Uterus (tissue), 2 donors: ENCODE measurements at regions not wholly inside any gene's neighbourhood (a gene's known extent, or its start where the extent isn't known, plus 50 kb on each side); places are given as distances from the start of the nearest gene placed in this dataset.

Experiments
- CTCF ChIP-seq, 4 experiments: fragments of 200-600 bp in 2 of 4; fragments of 450-650 bp in 2 of 4; sonication (generic) in 2 of 4; IDR thresholded peaks; one replicate each; pipeline ENCODE4 v1.5.1; 2016 to 2019; ENCODE audit warnings: antibody characterized with exemption in 4 of 4, mild to moderate bottlenecking in 2 of 4, moderate library complexity in 1 of 4
- POLR2A ChIP-seq, 2 donors: fragments of 450-650 bp; IDR thresholded peaks; one replicate each; pipeline ENCODE4 v1.6.1; 2016; ENCODE audit warnings: antibody characterized with exemption in 2 of 2, mild to moderate bottlenecking in 1 of 2, moderate library complexity in 1 of 2

DNA sequence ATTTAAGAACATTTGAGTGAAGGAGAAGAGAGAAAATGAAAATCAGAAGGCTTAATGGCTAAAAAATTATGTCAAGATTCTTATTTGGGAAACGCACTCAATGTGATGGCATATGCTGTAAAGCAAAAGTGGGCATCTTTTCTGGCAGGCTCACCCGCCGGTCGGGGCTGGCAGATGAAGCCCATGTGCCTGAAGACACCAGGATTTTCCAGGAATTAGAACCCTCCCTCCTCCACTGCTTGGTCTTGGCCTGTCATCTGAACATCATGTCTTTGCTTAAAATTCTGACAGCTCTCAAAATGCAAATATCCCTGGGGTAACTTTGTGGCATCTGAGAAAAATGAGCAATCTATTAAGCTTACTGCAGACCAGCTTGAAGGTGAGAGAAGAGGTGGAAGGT, 337.9 kb downstream of the IRX1 start:
- TF ChIP-seq CTCF (IDR thresholded peaks at IDR 0.05) (no peak), POLR2A (IDR thresholded peaks at IDR 0.05) (no peak)
